HL-60 (cell line): ENCODE measurements at regions not wholly inside any gene's neighbourhood (a gene's known extent, or its start where the extent isn't known, plus 50 kb on each side); places are given as distances from the start of the nearest gene placed in this dataset.

Experiments
- GABPA ChIP-seq: IDR thresholded peaks from 2 replicates; pipeline ENCODE4 v1.6.1; 2012; ENCODE audit warnings: low read depth
- POLR2AphosphoS5 ChIP-seq: IDR thresholded peaks from 2 replicates; pipeline ENCODE4 v1.6.1; 2012; ENCODE audit warnings: low read depth
- SPI1 ChIP-seq: IDR thresholded peaks from 2 replicates; pipeline ENCODE4 v1.6.1; 2012; ENCODE audit warnings: low read depth, mild to moderate bottlenecking, borderline replicate concordance
- TF ChIP-seq, protein P1 (sequence below): IDR thresholded peaks from one replicate; pipeline ENCODE4 v1.5.1; 2011; ENCODE audit warnings: low read length, control low read depth, inconsistent platforms; ENCODE audit not compliant: insufficient read depth
- TF ChIP-seq, protein P2 (sequence below): IDR thresholded peaks from 2 replicates; pipeline ENCODE4 v1.6.1; 2012; ENCODE audit warnings: low read depth; ENCODE audit not compliant: insufficient replicate concordance

DNA sequence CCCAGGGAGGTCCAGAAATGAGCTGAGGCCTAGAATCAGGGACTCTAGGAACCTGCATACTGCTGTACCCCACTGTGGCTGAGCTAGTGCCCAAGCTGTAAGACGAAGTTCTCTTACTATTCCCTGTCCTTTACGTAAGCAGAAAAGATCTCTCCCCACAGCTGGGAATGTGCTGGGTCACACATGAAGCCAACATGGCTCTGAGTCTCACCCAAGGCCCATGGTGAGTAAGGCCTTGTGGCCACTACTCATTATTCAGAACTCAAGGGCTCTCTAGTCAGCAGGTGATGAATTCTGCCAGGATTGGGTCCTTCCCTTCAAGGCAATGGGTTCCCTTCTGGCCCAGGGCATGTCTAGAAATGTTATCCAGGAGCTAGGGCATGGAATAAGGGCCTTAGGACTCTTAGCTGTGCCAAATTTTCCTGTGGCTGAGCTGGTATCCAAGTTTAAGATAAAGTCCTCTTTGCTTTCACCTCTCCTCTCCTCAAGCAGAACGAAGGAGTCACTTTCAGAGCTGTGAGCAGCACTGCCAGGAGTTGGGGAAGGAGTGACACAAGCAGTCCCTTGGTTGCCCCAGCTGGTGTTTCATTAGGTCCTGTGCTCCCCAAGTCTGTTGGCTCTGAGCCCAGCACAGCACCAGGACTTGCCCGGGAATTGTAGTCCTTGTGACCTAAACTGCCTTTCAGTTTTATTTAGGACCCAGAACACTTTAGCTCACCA is 707.6 kb downstream of the SLC4A3 start:
- TF ChIP-seq, protein P1, sequence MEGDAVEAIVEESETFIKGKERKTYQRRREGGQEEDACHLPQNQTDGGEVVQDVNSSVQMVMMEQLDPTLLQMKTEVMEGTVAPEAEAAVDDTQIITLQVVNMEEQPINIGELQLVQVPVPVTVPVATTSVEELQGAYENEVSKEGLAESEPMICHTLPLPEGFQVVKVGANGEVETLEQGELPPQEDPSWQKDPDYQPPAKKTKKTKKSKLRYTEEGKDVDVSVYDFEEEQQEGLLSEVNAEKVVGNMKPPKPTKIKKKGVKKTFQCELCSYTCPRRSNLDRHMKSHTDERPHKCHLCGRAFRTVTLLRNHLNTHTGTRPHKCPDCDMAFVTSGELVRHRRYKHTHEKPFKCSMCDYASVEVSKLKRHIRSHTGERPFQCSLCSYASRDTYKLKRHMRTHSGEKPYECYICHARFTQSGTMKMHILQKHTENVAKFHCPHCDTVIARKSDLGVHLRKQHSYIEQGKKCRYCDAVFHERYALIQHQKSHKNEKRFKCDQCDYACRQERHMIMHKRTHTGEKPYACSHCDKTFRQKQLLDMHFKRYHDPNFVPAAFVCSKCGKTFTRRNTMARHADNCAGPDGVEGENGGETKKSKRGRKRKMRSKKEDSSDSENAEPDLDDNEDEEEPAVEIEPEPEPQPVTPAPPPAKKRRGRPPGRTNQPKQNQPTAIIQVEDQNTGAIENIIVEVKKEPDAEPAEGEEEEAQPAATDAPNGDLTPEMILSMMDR: no peak
- TF ChIP-seq, protein P2, sequence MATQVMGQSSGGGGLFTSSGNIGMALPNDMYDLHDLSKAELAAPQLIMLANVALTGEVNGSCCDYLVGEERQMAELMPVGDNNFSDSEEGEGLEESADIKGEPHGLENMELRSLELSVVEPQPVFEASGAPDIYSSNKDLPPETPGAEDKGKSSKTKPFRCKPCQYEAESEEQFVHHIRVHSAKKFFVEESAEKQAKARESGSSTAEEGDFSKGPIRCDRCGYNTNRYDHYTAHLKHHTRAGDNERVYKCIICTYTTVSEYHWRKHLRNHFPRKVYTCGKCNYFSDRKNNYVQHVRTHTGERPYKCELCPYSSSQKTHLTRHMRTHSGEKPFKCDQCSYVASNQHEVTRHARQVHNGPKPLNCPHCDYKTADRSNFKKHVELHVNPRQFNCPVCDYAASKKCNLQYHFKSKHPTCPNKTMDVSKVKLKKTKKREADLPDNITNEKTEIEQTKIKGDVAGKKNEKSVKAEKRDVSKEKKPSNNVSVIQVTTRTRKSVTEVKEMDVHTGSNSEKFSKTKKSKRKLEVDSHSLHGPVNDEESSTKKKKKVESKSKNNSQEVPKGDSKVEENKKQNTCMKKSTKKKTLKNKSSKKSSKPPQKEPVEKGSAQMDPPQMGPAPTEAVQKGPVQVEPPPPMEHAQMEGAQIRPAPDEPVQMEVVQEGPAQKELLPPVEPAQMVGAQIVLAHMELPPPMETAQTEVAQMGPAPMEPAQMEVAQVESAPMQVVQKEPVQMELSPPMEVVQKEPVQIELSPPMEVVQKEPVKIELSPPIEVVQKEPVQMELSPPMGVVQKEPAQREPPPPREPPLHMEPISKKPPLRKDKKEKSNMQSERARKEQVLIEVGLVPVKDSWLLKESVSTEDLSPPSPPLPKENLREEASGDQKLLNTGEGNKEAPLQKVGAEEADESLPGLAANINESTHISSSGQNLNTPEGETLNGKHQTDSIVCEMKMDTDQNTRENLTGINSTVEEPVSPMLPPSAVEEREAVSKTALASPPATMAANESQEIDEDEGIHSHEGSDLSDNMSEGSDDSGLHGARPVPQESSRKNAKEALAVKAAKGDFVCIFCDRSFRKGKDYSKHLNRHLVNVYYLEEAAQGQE: no peak
- no peak for TF ChIP-seq SPI1
- no peak for TF ChIP-seq POLR2AphosphoS5
- no peak for TF ChIP-seq GABPA
